ENCODE measurements at regions not wholly inside any gene's neighbourhood (a gene's known extent, or its start where the extent isn't known, plus 50 kb on each side); places are given as distances from the start of the nearest gene placed in this dataset.

- DNase-seq (ENCODE audit: low spot score), result no peak
- POLR2A ChIA-PET (ENCODE audit: low non-redundant PET), result no interaction called here
- H3K36me3 ChIP-seq (ENCODE audit: insufficient read depth, low read length, poor library complexity, severe bottlenecking), result no peaks in the 10 kb centered on the region
- no peak overlapping the region for H3K27ac ChIP-seq (ENCODE audit: low read depth, low read length, poor library complexity, severe bottlenecking)
- no TSS peak for BruUV-seq (replicated peaks)
- TF ChIP-seq EZH2 (IDR thresholded peaks at IDR 0.05; ENCODE audit: borderline replicate concordance, low read depth, low read length, poor library complexity, severe bottlenecking) (no peak), CTCF (conservative IDR thresholded peaks at IDR 0.05; ENCODE audit: low read depth, low read length) (no peak)
- CTCF ChIA-PET, result no interaction called here
- H3K27me3 ChIP-seq (replicated peaks; ENCODE audit: insufficient read depth, low read depth, low read length, poor library complexity), result no peaks in the 10 kb centered on the region
- no peaks in the 10 kb centered on the region for H3K9me3 ChIP-seq (ENCODE audit: low read depth, low read length, poor library complexity, severe bottlenecking)
- intact Hi-C loops (cut with micrococcal nuclease; ENCODE audit: unreplicated experiment), result no loop called here
- no peak overlapping the region for H3K4me3 ChIP-seq (ENCODE audit: low read depth, low read length, poor library complexity, severe bottlenecking)
- no peaks in the 10 kb centered on the region for H3K4me1 ChIP-seq (ENCODE audit: insufficient read depth, low read length, poor library complexity, severe bottlenecking)
These were observed 58.0 kb upstream of the KLF3 start for GRCh38 chr4:38605753-38606586.

- Histone ChIP-seq H3K9me3 (ENCODE audit: low read depth, low read length, poor library complexity, severe bottlenecking) (no peaks in the 10 kb centered on the region), H3K36me3 (ENCODE audit: insufficient read depth, low read length, poor library complexity, severe bottlenecking) (no peaks in the 10 kb centered on the region), H3K4me3 (ENCODE audit: low read depth, low read length, poor library complexity, severe bottlenecking) (no peak overlapping the region), H3K27ac (ENCODE audit: low read depth, low read length, poor library complexity, severe bottlenecking) (no peak overlapping the region), H3K27me3 (replicated peaks; ENCODE audit: insufficient read depth, low read depth, low read length, poor library complexity) (no peaks in the 10 kb centered on the region), H3K4me1 (ENCODE audit: insufficient read depth, low read length, poor library complexity, severe bottlenecking) (no peaks in the 10 kb centered on the region)
- no TSS peak for BruUV-seq (replicated peaks)
- CTCF ChIA-PET, result no interaction called here
- POLR2A ChIA-PET (ENCODE audit: low non-redundant PET), result no interaction called here
- DNase-seq (ENCODE audit: low spot score), result no peak
- intact Hi-C loops (cut with micrococcal nuclease; ENCODE audit: unreplicated experiment), result no loop called here
- no peak for TF ChIP-seq CTCF (conservative IDR thresholded peaks at IDR 0.05; ENCODE audit: low read depth, low read length)
- TF ChIP-seq EZH2 (IDR thresholded peaks at IDR 0.05; ENCODE audit: borderline replicate concordance, low read depth, low read length, poor library complexity, severe bottlenecking), result no peak
These were observed 57.5 kb upstream of the KLF3 start for GRCh38 chr4:38606587-38606905.

- no TSS peak for BruUV-seq (replicated peaks)
- Histone ChIP-seq H3K4me3 (ENCODE audit: low read depth, low read length, poor library complexity, severe bottlenecking) (no peak overlapping the region), H3K36me3 (ENCODE audit: insufficient read depth, low read length, poor library complexity, severe bottlenecking) (no peaks in the 10 kb centered on the region), H3K27ac (ENCODE audit: low read depth, low read length, poor library complexity, severe bottlenecking) (no peak overlapping the region), H3K4me1 (ENCODE audit: insufficient read depth, low read length, poor library complexity, severe bottlenecking) (peaks cover 14% of the 10 kb centered on the region), H3K27me3 (replicated peaks; ENCODE audit: insufficient read depth, low read depth, low read length, poor library complexity) (no peaks in the 10 kb centered on the region), H3K9me3 (ENCODE audit: low read depth, low read length, poor library complexity, severe bottlenecking) (no peaks in the 10 kb centered on the region)
- TF ChIP-seq EZH2 (IDR thresholded peaks at IDR 0.05; ENCODE audit: borderline replicate concordance, low read depth, low read length, poor library complexity, severe bottlenecking) (no peak), CTCF (conservative IDR thresholded peaks at IDR 0.05; ENCODE audit: low read depth, low read length) (no peak)
- intact Hi-C loops (cut with micrococcal nuclease; ENCODE audit: unreplicated experiment), result no loop called here
- no peak for DNase-seq (ENCODE audit: low spot score)
- ChIA-PET CTCF (interaction anchor here (0.7 kb wide), 1 partner anchor 315 kb away, joined by 4 read pairs; no protein-coding TSS in a partner anchor), POLR2A (ENCODE audit: low non-redundant PET) (no interaction called here)
These were observed 54.4 kb upstream of the KLF3 start for GRCh38 chr4:38609614-38610013.

Measured in A673 (cell line).